Stimulated activated CD8-positive, alpha-beta memory T cell treated with anti-CD3 and anti-CD28 coated beads, Interleukin-4, amount 100 ng/mL, for 4 hours (primary cell): ENCODE measurements at regions not wholly inside any gene's neighbourhood (a gene's known extent, or its start where the extent isn't known, plus 50 kb on each side); places are given as distances from the start of the nearest gene placed in this dataset.

Source experiments
- DNase-seq, 2 donors: peaks; one replicate each; pipeline ENCODE4 v3.0.0-alpha.2; 2020; ENCODE audit warnings: low read depth in 2 of 2, low spot score in 1 of 2

- no peak for DNase-seq
Measured at GRCh38 chr2:14231391-14231898, 401.1 kb upstream of the LRATD1 start.

GRCh38 chr2:14232217-14232616 is 400.3 kb upstream of the LRATD1 start:
- DNase-seq = no peak

DNA sequence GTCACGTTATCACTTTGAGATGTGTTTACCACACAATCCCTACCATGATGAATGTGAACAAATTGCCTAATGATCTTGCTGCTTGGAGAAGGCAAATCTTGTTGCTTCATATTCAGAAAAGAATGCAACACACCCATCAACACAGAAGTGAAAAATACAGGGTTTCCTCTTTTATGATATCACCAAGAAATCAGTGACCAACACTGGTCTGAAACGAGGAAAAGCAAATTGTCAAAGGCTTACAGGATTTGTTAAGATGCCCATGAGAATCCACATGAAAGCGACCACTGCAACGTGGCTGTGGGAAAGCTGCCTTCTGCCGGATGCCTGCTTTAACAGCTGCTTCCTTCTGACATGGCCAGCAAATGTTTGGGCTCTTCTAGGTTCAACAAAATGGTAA is 397.6 kb upstream of the LRATD1 start:
- DNase-seq = no peak

DNA sequence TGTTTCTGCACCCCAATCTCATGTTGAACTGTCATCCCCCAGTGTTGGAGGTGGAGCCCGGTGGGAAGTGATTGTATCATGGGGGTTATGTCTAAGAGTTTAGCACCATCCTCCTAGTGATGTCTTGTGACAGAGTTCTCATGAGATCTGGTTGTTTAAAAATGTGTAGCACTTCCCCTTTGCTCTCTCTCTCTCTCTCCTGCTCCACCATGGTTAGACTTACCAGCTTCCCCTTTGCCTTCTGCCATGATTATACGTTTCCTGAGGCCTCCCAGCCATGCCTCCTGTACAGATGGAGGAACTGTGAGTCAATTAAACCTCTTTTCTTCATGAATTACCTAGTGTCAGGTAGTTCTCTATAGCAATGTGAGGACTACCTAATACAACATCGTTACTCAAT is 396.9 kb upstream of the LRATD1 start:
- no peak for DNase-seq

GRCh38 chr2:14237902-14238301 is 394.6 kb upstream of the LRATD1 start:
- DNase-seq = no peak

- DNase-seq = no peak
Measured at GRCh38 chr2:14239605-14240004, 392.9 kb upstream of the LRATD1 start.

GRCh38 chr2:14240868-14241267 is 391.6 kb upstream of the LRATD1 start:
- DNase-seq = no peak

GRCh38 chr2:14245901-14246300 is 386.6 kb upstream of the LRATD1 start:
- DNase-seq = no peak

DNA sequence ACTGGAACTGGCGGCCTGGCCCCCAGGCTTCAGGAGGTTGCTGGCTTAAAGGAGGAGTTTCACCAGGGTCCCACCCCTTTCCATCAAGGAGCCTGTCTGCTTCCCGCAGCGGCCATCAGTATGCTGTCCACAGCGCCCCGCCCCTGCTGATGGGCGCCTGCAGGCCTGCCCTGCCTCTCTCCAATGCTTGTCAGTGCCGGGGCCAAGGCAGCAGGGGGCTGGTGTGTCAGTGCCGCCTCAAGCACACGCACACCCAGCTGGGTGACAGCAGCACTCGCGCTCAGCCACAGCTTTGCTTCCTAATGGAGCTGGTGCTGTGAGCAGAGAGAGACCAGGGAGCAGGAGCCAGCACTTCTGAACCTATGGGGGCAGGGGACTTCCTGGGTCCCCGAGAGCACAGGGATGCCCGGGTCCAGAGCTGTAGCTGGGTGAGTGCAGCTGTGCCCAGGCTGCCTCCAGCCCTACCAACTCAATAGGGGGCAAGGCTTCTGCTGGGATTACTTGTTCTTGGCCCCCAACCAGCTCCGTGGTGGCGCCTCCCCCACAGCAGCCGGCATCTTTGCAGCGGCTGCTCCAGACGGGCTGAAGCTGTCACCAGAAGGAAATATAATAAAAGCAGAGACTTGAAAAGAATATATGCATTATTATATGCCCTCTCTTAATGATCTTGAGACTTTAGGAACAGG is 377.2 kb upstream of the LRATD1 start:
- no peak for DNase-seq

- DNase-seq = no peak
Measured at GRCh38 chr2:14256890-14257289, 375.6 kb upstream of the LRATD1 start.

GRCh38 chr2:14257801-14258507 is 374.6 kb upstream of the LRATD1 start:
- DNase-seq = no peak

DNA sequence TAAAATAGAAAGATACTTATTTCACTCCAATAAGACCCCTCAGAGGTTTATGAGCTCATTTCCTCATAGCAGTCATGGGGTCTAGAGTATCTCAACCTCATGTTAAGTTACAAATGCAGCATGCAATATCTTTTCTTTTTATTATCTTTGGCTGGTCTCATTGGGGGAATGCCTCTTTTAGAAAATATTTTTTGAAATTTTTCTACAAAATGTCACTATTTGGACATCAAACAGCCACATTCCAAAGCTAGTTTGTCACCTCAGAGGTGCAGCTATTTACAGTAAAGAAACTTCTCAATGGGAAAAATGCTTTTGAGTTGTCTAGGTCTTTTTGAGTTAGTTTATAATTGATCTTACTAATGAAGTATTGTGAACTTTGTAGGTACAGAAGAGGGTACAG is 370.7 kb upstream of the LRATD1 start:
- no peak for DNase-seq

- DNase-seq = no peak
Measured at GRCh38 chr2:14263053-14263452, 369.5 kb upstream of the LRATD1 start.

GRCh38 chr2:14270036-14270582 is 362.4 kb upstream of the LRATD1 start:
- no peak for DNase-seq

GRCh38 chr2:14272396-14273075 is 360.0 kb upstream of the LRATD1 start:
- no peak for DNase-seq

DNA sequence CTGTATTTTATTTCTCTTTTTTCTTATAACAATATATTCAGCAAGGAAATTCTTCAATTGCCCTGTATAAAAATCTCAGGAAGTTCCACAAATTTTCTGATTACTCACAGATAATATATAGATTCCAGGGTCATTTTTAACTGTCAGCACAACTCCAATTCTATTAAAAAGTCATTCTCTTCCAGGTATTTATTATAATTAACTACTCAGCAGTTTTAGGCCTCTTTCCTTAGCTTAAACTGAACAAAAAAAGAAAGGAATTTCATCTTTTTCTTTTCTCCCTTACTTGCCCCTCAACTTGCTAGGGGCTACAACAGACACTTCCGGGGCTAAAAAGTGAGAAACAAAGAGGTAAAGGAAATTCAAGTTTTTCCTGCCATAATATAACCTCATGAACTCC is 358.9 kb upstream of the LRATD1 start:
- DNase-seq = no peak

DNA sequence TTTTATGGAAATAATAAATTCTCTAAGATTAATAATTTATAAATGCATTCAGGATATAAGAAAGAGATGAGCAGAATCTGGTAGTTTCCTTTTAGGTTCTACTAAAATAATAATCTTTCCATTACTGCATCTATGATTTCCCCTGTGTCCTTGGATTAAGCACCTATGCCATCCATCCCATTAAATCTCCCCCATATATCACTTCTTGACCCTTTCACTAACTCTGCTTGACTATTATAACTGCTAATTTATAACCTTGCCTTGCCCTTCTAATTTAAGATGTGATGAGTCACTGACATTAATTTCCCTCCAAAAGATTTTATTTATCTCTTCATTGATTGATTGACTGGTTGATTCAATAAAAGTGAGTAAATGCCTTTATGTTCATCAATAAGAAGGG is 348.3 kb upstream of the LRATD1 start:
- DNase-seq = no peak

GRCh38 chr2:14285812-14286211 is 346.7 kb upstream of the LRATD1 start:
- no peak for DNase-seq

GRCh38 chr2:14288016-14288415 is 344.5 kb upstream of the LRATD1 start:
- no peak for DNase-seq

GRCh38 chr2:14292964-14293363 is 339.6 kb upstream of the LRATD1 start:
- DNase-seq = no peak

GRCh38 chr2:14297340-14297739 is 335.2 kb upstream of the LRATD1 start:
- no peak for DNase-seq

- no peak for DNase-seq
Measured at GRCh38 chr2:14297906-14298305, 334.6 kb upstream of the LRATD1 start.
